Choroid plexus epithelial cell (primary cell): ENCODE measurements at regions not wholly inside any gene's neighbourhood (a gene's known extent, or its start where the extent isn't known, plus 50 kb on each side); places are given as distances from the start of the nearest gene placed in this dataset.

Source experiments
- DNase-seq: peaks from one replicate; pipeline ENCODE4 v3.0.0-alpha.2; 2010; ENCODE audit warnings: low read depth
- H3K4me3 ChIP-seq: 2 replicates; pipeline ENCODE4 v1.5.1; 2011; ENCODE audit warnings: low read depth, mild to moderate bottlenecking, control low read depth, low read length, moderate library complexity
- CTCF ChIP-seq: conservative IDR thresholded peaks from 2 replicates; pipeline ENCODE4 v1.5.1; 2011; ENCODE audit warnings: low read depth, mild to moderate bottlenecking, control low read depth, inconsistent platforms, low read length, moderate library complexity

GRCh38 chr5:174335682-174336364 lies 290.3 kb downstream of the NSG2 start:
- H3K4me3 ChIP-seq: no peak overlapping the region
- DNase-seq: no peak
- no peak for TF ChIP-seq CTCF

- H3K4me3 ChIP-seq: no peak overlapping the region
- DNase-seq: no peak
- TF ChIP-seq CTCF: no peak
Observed at GRCh38 chr5:174336479-174336878, 291.0 kb downstream of the NSG2 start.

DNA sequence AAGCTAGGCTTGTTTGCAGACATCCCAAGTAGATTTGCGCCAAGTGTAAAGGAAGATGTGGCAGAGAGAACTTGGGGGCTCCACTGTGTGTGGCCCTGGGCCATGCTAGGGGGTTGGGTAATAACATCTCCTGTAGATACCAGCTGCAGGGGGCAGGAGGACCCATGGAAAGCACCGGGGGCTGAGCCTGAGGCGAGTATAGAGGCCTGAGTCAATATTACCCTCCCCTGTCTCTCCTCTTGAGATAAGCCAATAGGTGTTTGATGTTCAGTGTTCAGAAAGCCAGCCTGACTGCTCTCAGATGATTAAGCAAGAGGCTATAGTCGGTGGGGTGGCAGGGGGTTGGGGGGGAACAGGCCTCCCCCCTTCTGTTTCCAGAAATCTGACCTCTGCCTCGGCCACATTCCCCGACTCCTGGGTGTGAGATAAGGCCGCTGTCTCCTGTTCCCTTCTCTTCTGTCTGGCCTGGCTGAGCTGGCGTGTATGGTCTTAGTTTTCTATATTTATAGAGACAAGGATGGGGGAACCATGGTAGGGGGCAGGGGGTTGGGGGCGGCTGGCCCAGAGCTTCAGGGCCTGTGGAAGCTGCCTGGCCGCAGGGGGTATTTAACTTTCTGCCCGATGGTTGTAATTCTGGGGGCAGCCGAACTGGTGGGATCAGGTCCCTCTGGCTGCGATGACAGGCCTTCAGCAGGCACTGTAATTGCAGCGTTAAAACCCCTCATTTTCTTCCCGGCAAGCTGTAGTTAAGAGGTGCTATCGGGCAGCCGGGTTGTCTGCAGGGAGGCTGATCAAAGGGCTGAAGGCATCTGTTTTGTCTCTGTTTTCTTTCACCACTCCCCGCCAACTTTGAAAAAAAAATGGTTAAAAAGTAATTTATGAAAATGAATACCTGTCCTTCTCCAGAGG lies 292.0 kb downstream of the NSG2 start:
- TF ChIP-seq CTCF: no peak
- no peak overlapping the region for H3K4me3 ChIP-seq
- DNase-seq: no peak

DNA sequence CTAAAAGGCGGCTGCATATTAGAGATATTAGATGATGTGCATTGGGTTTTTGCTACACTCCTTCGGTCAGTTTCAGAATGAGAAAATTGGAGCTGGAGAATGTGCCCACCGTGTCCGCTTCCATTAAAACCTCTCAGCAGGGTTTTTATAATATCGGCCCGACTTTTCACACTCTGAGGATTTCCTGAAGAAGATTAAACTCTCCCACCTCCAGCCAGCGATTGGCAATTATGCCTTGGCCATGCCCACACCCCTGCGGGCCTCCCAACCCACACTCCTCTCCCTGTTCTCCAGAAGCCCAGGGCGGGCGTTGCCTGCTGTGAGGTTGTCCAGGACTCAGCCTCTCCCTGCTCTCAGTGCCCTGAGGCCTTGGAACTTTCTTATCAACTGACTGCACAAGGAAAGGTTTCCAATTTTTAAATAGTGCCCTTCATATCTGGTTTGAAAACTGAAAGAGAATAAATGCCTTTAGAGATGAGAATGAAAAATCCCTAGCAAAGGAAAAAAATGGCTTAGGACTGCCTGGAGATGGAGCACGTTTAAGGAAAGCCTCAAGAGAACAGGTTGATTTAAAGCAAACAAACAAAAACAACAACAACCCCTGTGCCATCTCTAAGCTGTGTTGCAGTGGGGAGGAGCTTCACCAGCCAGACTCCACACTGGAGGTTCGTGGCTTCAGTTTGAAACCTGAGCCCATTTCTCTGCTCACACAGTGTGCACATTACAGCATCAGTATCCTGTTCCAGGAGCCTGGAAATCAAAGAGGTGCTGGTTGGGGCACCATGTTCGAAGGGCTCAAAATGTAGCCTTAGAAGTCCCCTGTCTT lies 292.9 kb downstream of the NSG2 start:
- no peak overlapping the region for H3K4me3 ChIP-seq
- DNase-seq: no peak
- no peak for TF ChIP-seq CTCF

- no peak for DNase-seq
- TF ChIP-seq CTCF: no peak
- H3K4me3 ChIP-seq: no peak overlapping the region
Observed at GRCh38 chr5:174339130-174339529, 293.6 kb downstream of the NSG2 start.

GRCh38 chr5:174340226-174340625 lies 294.7 kb downstream of the NSG2 start:
- no peak for DNase-seq
- no peak for TF ChIP-seq CTCF
- no peak overlapping the region for H3K4me3 ChIP-seq
